Transverse colon (tissue), 4 donors: ENCODE measurements at regions not wholly inside any gene's neighbourhood (a gene's known extent, or its start where the extent isn't known, plus 50 kb on each side); places are given as distances from the start of the nearest gene placed in this dataset.

Experiments
- POLR2AphosphoS5 ChIP-seq, 3 donors: sonication (generic); formaldehyde crosslinking; IDR thresholded peaks; one replicate each; pipeline ENCODE4 v1.6.1; 2016; ENCODE audit warnings: antibody characterized with exemption in 3 of 3
- TF ChIP-seq, protein P1 (sequence below), 5 experiments: fragments of 200-600 bp in 3 of 5; fragments of 450-650 bp in 2 of 5; sonication (generic) in 3 of 5; IDR thresholded peaks; 1 replicate in 2 of 5; 2 replicates in 3 of 5; pipeline ENCODE4 v1.5.1; 2016 to 2017; ENCODE audit warnings: antibody characterized with exemption in 5 of 5, inconsistent platforms in 3 of 5, mild to moderate bottlenecking in 2 of 5, moderate library complexity in 1 of 5

DNA sequence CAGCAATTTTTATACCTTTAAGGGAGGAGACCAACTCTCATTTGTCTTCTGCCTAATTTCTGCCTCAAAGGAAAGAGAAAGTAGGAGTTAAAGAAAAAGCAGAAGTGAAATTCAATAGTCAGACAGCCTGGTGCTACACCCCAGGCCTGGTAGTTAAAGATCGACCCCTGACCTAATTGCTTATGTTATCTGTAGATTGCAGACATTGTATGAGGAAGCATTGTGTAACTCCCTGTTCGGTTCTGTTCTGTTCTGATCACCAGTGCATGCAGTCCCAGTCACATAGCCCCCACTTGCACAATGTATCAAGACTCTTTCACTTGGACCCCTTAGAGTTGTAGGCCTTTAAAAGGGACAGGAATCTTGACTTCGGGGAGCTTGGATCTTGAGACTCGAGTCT lies 335.9 kb upstream of the AR start:
- no peak for TF ChIP-seq POLR2AphosphoS5 (IDR thresholded peaks at IDR 0.05)
- TF ChIP-seq, protein P1, sequence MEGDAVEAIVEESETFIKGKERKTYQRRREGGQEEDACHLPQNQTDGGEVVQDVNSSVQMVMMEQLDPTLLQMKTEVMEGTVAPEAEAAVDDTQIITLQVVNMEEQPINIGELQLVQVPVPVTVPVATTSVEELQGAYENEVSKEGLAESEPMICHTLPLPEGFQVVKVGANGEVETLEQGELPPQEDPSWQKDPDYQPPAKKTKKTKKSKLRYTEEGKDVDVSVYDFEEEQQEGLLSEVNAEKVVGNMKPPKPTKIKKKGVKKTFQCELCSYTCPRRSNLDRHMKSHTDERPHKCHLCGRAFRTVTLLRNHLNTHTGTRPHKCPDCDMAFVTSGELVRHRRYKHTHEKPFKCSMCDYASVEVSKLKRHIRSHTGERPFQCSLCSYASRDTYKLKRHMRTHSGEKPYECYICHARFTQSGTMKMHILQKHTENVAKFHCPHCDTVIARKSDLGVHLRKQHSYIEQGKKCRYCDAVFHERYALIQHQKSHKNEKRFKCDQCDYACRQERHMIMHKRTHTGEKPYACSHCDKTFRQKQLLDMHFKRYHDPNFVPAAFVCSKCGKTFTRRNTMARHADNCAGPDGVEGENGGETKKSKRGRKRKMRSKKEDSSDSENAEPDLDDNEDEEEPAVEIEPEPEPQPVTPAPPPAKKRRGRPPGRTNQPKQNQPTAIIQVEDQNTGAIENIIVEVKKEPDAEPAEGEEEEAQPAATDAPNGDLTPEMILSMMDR (IDR thresholded peaks at IDR 0.05), result no peak
